ENCODE measurements at regions not wholly inside any gene's neighbourhood (a gene's known extent, or its start where the extent isn't known, plus 50 kb on each side); places are given as distances from the start of the nearest gene placed in this dataset.

GRCh38 chr17:79330229-79330628, 255.6 kb downstream of the ENGASE start:
- no peaks in the 10 kb centered on the region for H3K9me3 ChIP-seq
- intact Hi-C loops (cut with DNase I), result no loop called here
- H3K27me3 ChIP-seq (ENCODE audit: low read depth), result peaks cover 37% of the 10 kb centered on the region
- ATAC-seq (no peak), DNase-seq (no peak)
- H3K27ac ChIP-seq, result no peak overlapping the region
- H3K36me3 ChIP-seq, result no peaks in the 10 kb centered on the region
- H3K4me3 ChIP-seq, result no peak overlapping the region
- no peaks in the 10 kb centered on the region for H3K4me1 ChIP-seq
- TF ChIP-seq, protein P1, sequence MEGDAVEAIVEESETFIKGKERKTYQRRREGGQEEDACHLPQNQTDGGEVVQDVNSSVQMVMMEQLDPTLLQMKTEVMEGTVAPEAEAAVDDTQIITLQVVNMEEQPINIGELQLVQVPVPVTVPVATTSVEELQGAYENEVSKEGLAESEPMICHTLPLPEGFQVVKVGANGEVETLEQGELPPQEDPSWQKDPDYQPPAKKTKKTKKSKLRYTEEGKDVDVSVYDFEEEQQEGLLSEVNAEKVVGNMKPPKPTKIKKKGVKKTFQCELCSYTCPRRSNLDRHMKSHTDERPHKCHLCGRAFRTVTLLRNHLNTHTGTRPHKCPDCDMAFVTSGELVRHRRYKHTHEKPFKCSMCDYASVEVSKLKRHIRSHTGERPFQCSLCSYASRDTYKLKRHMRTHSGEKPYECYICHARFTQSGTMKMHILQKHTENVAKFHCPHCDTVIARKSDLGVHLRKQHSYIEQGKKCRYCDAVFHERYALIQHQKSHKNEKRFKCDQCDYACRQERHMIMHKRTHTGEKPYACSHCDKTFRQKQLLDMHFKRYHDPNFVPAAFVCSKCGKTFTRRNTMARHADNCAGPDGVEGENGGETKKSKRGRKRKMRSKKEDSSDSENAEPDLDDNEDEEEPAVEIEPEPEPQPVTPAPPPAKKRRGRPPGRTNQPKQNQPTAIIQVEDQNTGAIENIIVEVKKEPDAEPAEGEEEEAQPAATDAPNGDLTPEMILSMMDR (IDR thresholded peaks at IDR 0.05), result no peak

DNA sequence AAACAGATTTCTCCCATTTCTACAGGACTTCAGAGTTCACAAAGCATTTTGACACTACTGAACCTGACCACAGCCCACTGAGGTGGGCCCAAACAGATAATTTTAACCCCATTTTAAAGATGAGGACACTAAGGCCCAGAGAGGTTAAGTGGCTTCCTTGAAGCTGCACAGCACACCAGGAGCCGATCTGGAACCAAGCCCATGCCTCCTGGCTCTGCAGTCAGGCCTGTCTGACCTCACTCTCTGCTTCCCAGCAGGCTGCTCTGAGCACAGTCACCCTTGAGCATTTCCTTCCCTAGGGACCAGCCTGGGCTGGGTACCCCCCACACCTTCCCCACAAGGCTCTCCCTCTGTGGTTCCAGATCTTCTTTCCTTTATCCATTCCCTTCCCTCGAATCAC, 252.2 kb downstream of the ENGASE start:
- Histone ChIP-seq H3K4me1 (no peaks in the 10 kb centered on the region), H3K27me3 (ENCODE audit: low read depth) (peaks cover 31% of the 10 kb centered on the region), H3K4me3 (no peak overlapping the region), H3K36me3 (no peaks in the 10 kb centered on the region), H3K27ac (no peak overlapping the region), H3K9me3 (no peaks in the 10 kb centered on the region)
- TF ChIP-seq, protein P1 (IDR thresholded peaks at IDR 0.05), result no peak
- no peak for DNase-seq
- intact Hi-C loops (cut with DNase I), result no loop called here
- ATAC-seq, result no peak

DNA sequence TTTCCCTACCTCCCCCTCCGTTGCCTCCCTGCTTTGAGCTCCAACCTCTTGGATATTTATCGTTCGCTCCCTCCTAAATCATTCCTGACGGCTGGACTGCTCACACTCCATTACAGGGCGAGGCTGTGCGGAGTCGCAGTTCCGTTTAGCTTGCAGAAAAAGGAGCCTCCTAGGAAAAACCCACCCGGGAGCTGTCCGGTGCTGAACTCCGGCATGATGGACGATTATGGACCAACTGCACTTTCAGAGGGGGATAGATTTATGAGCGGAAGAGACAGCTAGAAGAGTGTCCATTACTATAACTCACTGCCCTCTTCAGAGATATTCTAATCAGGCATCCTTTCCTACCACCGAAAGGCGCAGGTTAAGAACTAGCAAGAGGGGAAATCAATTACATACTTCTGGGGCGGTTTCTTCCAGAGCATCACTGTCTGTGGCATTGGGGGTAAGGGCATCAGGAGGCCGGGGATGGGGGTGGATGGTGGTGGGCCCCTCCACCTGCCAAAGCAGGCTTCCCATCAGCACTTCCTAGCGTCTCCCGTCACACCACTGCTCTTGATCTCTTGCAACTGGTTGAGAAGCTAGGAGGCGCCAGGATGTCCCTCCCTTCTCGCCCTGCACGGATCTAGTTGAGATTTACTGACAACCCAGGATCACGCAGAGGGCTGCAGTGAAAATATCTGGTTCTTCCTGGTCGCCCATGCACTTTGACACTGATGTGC, 251.2 kb downstream of the ENGASE start:
- no peaks in the 10 kb centered on the region for H3K9me3 ChIP-seq
- no peak overlapping the region for H3K4me3 ChIP-seq
- H3K27me3 ChIP-seq (ENCODE audit: low read depth), result peaks cover 32% of the 10 kb centered on the region
- ATAC-seq (no peak), DNase-seq (no peak)
- TF ChIP-seq, protein P1 (IDR thresholded peaks at IDR 0.05), result no peak
- H3K4me1 ChIP-seq, result no peaks in the 10 kb centered on the region
- H3K36me3 ChIP-seq, result no peaks in the 10 kb centered on the region
- intact Hi-C loops (cut with DNase I), result no loop called here
- H3K27ac ChIP-seq, result no peak overlapping the region

DNA sequence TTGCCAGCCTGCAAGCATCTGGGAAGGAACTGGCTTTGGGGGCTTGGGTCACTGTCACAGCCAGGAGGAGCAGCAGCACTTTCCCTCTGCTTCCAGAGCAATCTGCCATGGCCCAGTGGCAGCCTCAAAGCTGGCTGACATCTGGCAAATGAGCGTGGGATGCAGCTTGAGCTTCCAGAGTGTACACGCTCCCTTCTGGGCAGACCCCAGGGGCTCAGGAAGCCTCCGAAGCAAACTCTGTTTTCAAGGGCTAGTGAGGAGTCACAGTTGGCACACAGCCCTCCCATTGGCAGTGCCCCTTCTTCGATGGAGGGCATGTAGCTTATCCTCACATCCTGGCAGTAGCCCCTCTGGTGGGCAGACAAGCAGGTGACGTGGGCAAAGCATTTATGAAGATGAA, 249.6 kb downstream of the ENGASE start:
- no peak for ATAC-seq
- intact Hi-C loops (cut with DNase I), result no loop called here
- Histone ChIP-seq H3K9me3 (no peaks in the 10 kb centered on the region), H3K4me3 (no peak overlapping the region), H3K36me3 (no peaks in the 10 kb centered on the region), H3K27me3 (ENCODE audit: low read depth) (peaks cover 25% of the 10 kb centered on the region), H3K27ac (no peak overlapping the region), H3K4me1 (no peaks in the 10 kb centered on the region)
- TF ChIP-seq, protein P1 (IDR thresholded peaks at IDR 0.05), result no peak
- no peak for DNase-seq

DNA sequence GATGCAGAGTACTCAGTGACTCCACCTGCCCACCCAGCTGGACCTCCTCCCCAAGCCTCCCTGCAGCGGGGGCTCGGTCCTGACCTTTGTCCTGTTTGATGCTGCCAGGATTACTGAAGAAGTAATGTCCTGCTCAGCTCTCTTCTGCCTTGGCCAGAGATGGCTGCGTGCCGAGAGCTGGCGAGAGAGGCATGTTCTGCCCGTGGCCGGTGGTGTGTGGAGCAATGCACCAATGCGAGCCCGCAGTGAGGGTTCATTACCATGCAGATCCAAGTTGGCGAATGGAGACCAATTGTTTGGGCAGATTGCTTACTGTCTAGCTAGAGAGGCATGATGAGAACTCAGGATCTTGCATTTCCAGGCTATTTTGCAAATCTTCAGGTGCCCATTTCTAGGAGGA, 248.9 kb downstream of the ENGASE start:
- Histone ChIP-seq H3K4me1 (no peaks in the 10 kb centered on the region), H3K4me3 (no peak overlapping the region), H3K27me3 (ENCODE audit: low read depth) (peaks cover 25% of the 10 kb centered on the region), H3K27ac (no peak overlapping the region), H3K36me3 (no peaks in the 10 kb centered on the region), H3K9me3 (no peaks in the 10 kb centered on the region)
- TF ChIP-seq, protein P1 (IDR thresholded peaks at IDR 0.05), result no peak
- no peak for DNase-seq
- intact Hi-C loops (cut with DNase I), result no loop called here
- no peak for ATAC-seq

Data from lower lobe of right lung (tissue), 2 donors.